Right atrium auricular region (tissue), 2 donors: ENCODE measurements at regions not wholly inside any gene's neighbourhood (a gene's known extent, or its start where the extent isn't known, plus 50 kb on each side); places are given as distances from the start of the nearest gene placed in this dataset.

Source experiments
- DNase-seq: peaks from one replicate; pipeline ENCODE4 v3.0.0-alpha.2; 2019; ENCODE audit warnings: low spot score
- H3K27ac ChIP-seq, 2 donors: fragments of 200-600 bp; sonication (generic); 1 replicate in 1 of 2; 2 replicates in 1 of 2; pipeline ENCODE4 v1.5.1; 2016 to 2019
- H3K27me3 ChIP-seq, 2 donors: fragments of 200-600 bp; sonication (generic); one replicate each; pipeline versions ENCODE4 v1.5.1 to v1.6.0; 2017 to 2019
- H3K36me3 ChIP-seq: fragments of 200-600 bp; sonication (generic); one replicate; pipeline ENCODE4 v1.5.1; 2016
- H3K4me1 ChIP-seq, 2 donors: fragments of 200-600 bp; sonication (generic); one replicate each; pipeline versions ENCODE4 v1.5.1 to v1.6.0; 2017 to 2019
- H3K4me3 ChIP-seq, 2 donors: fragments of 200-600 bp; sonication (generic); 1 replicate in 1 of 2; 2 replicates in 1 of 2; pipeline ENCODE4 v1.5.1; 2017 to 2019; ENCODE audit warnings: mild to moderate bottlenecking in 1 of 2, moderate library complexity in 1 of 2
- H3K9me3 ChIP-seq, 2 donors: fragments of 200-600 bp; sonication (generic); one replicate each; pipeline ENCODE4 v1.5.1; 2019
- CTCF ChIP-seq, 2 donors: fragments of 200-600 bp; sonication (generic); IDR thresholded peaks; one replicate each; pipeline ENCODE4 v1.5.1; 2019; ENCODE audit warnings: antibody characterized with exemption in 2 of 2

- no peak for TF ChIP-seq CTCF (IDR thresholded peaks at IDR 0.05)
- Histone ChIP-seq H3K9me3 (no peaks in the 10 kb centered on the region), H3K27ac (no peak overlapping the region), H3K4me3 (no peak overlapping the region), H3K4me1 (no peaks in the 10 kb centered on the region), H3K27me3 (no peaks in the 10 kb centered on the region), H3K36me3 (no peaks in the 10 kb centered on the region)
- DNase-seq, result no peak
These were observed 186.8 kb downstream of the IRF8 start for GRCh38 chr16:86085795-86086194.

- TF ChIP-seq CTCF (IDR thresholded peaks at IDR 0.05), result no peak
- no peak overlapping the region for H3K27ac ChIP-seq
- H3K9me3 ChIP-seq, result no peaks in the 10 kb centered on the region
- no peaks in the 10 kb centered on the region for H3K4me1 ChIP-seq
- no peak for DNase-seq
- H3K36me3 ChIP-seq, result no peaks in the 10 kb centered on the region
- H3K4me3 ChIP-seq, result no peak overlapping the region
- no peaks in the 10 kb centered on the region for H3K27me3 ChIP-seq
These were observed 187.5 kb downstream of the IRF8 start for GRCh38 chr16:86086471-86086870.

GRCh38 chr16:86087011-86087895, 188.3 kb downstream of the IRF8 start:
- TF ChIP-seq CTCF (IDR thresholded peaks at IDR 0.05), result no peak
- no peaks in the 10 kb centered on the region for H3K9me3 ChIP-seq
- no peaks in the 10 kb centered on the region for H3K4me1 ChIP-seq
- no peak overlapping the region for H3K4me3 ChIP-seq
- H3K27ac ChIP-seq, result no peak overlapping the region
- DNase-seq, result no peak
- H3K27me3 ChIP-seq, result no peaks in the 10 kb centered on the region
- no peaks in the 10 kb centered on the region for H3K36me3 ChIP-seq

- Histone ChIP-seq H3K27ac (no peak overlapping the region), H3K9me3 (no peaks in the 10 kb centered on the region), H3K4me3 (no peak overlapping the region), H3K36me3 (no peaks in the 10 kb centered on the region), H3K4me1 (no peaks in the 10 kb centered on the region), H3K27me3 (no peaks in the 10 kb centered on the region)
- no peak for TF ChIP-seq CTCF (IDR thresholded peaks at IDR 0.05)
- DNase-seq, result no peak
These were observed 188.9 kb downstream of the IRF8 start for GRCh38 chr16:86087896-86088230.

- no peaks in the 10 kb centered on the region for H3K4me1 ChIP-seq
- no peaks in the 10 kb centered on the region for H3K27me3 ChIP-seq
- H3K9me3 ChIP-seq, result no peaks in the 10 kb centered on the region
- no peak for TF ChIP-seq CTCF (IDR thresholded peaks at IDR 0.05)
- DNase-seq, result no peak
- no peaks in the 10 kb centered on the region for H3K36me3 ChIP-seq
- H3K4me3 ChIP-seq, result no peak overlapping the region
- H3K27ac ChIP-seq, result no peak overlapping the region
These were observed 189.3 kb downstream of the IRF8 start for GRCh38 chr16:86088287-86088686.

- Histone ChIP-seq H3K4me3 (no peak overlapping the region), H3K4me1 (no peaks in the 10 kb centered on the region), H3K27ac (no peak overlapping the region), H3K36me3 (no peaks in the 10 kb centered on the region), H3K9me3 (no peaks in the 10 kb centered on the region), H3K27me3 (no peaks in the 10 kb centered on the region)
- no peak for TF ChIP-seq CTCF (IDR thresholded peaks at IDR 0.05)
- no peak for DNase-seq
These were observed 189.9 kb downstream of the IRF8 start for GRCh38 chr16:86088816-86089215.
